ENCODE measurements at regions not wholly inside any gene's neighbourhood (a gene's known extent, or its start where the extent isn't known, plus 50 kb on each side); places are given as distances from the start of the nearest gene placed in this dataset.

GRCh38 chr11:116427337-116427902 is 345.4 kb downstream of the BUD13 start:
- Histone ChIP-seq H3K4me3 (no peak overlapping the region), H3K36me3 (replicated peaks in 1 of 2; ENCODE audit: insufficient read depth in 1 of 2, low read depth in 2 of 2) (no peaks in the 10 kb centered on the region), H3K4me1 (peaks cover 4% of the 10 kb centered on the region), H3K9me3 (no peaks in the 10 kb centered on the region), H3K27me3 (no peaks in the 10 kb centered on the region), H3K27ac (no peak overlapping the region)
- no peak for ATAC-seq
- WGBS, 2 donors = 21 to 25% methylated on average over 3 of the region's 3 CpGs
- intact Hi-C loops (cut with DNase I) = no loop called here
- TF ChIP-seq POLR2A (IDR thresholded peaks at IDR 0.05) = no peak
- DNase-seq = no peak

GRCh38 chr11:116426761-116427160 is 346.0 kb downstream of the BUD13 start:
- no peaks in the 10 kb centered on the region for H3K27me3 ChIP-seq
- 41 to 46% methylated on average over 1 of the region's 1 CpG for WGBS, 2 donors
- ATAC-seq = no peak
- H3K4me3 ChIP-seq = no peak overlapping the region
- no peak overlapping the region for H3K27ac ChIP-seq
- no peak for DNase-seq
- peaks cover 4% of the 10 kb centered on the region for H3K4me1 ChIP-seq
- no peaks in the 10 kb centered on the region for H3K9me3 ChIP-seq
- intact Hi-C loops (cut with DNase I) = no loop called here
- H3K36me3 ChIP-seq (replicated peaks in 1 of 2; ENCODE audit: insufficient read depth in 1 of 2, low read depth in 2 of 2) = no peaks in the 10 kb centered on the region
- TF ChIP-seq POLR2A (IDR thresholded peaks at IDR 0.05) (no peak), CTCF (IDR thresholded peaks at IDR 0.05) (no peak)

GRCh38 chr11:116424615-116425261 is 348.0 kb downstream of the BUD13 start:
- Histone ChIP-seq H3K27me3 (no peaks in the 10 kb centered on the region), H3K36me3 (replicated peaks in 1 of 2; ENCODE audit: insufficient read depth in 1 of 2, low read depth in 2 of 2) (no peaks in the 10 kb centered on the region), H3K9me3 (no peaks in the 10 kb centered on the region), H3K4me1 (peaks cover 4% of the 10 kb centered on the region), H3K4me3 (no peak overlapping the region), H3K27ac (no peak overlapping the region)
- DNase-seq = peak in 1 of 4 donors; percentile 12
- intact Hi-C loops (cut with DNase I) = no loop called here
- no peak for ATAC-seq
- TF ChIP-seq CTCF (IDR thresholded peaks at IDR 0.05) = no peak
- TF ChIP-seq POLR2A (IDR thresholded peaks at IDR 0.05) = no peak
- WGBS, 2 donors = 39 to 49% methylated on average over 4 of the region's 4 CpGs

GRCh38 chr11:116422956-116423600 is 349.7 kb downstream of the BUD13 start:
- peaks cover 4% of the 10 kb centered on the region for H3K4me1 ChIP-seq
- no peak overlapping the region for H3K4me3 ChIP-seq
- TF ChIP-seq CTCF (IDR thresholded peaks at IDR 0.05) (no peak), POLR2A (IDR thresholded peaks at IDR 0.05) (no peak)
- no peaks in the 10 kb centered on the region for H3K27me3 ChIP-seq
- no peak for ATAC-seq
- no peaks in the 10 kb centered on the region for H3K9me3 ChIP-seq
- no peak overlapping the region for H3K27ac ChIP-seq
- intact Hi-C loops (cut with DNase I) = no loop called here
- 71 to 86% methylated on average over 6 of the region's 6 CpGs for WGBS, 2 donors
- no peak for DNase-seq
- H3K36me3 ChIP-seq (replicated peaks in 1 of 2; ENCODE audit: insufficient read depth in 1 of 2, low read depth in 2 of 2) = no peaks in the 10 kb centered on the region

GRCh38 chr11:116422556-116422955 is 350.2 kb downstream of the BUD13 start:
- Histone ChIP-seq H3K4me1 (peaks cover 2% of the 10 kb centered on the region), H3K4me3 (no peak overlapping the region), H3K9me3 (no peaks in the 10 kb centered on the region), H3K27ac (no peak overlapping the region), H3K27me3 (no peaks in the 10 kb centered on the region), H3K36me3 (replicated peaks in 1 of 2; ENCODE audit: insufficient read depth in 1 of 2, low read depth in 2 of 2) (no peaks in the 10 kb centered on the region)
- intact Hi-C loops (cut with DNase I) = no loop called here
- DNase-seq (no peak), ATAC-seq (no peak)
- no peak for TF ChIP-seq POLR2A (IDR thresholded peaks at IDR 0.05)
- no peak for TF ChIP-seq CTCF (IDR thresholded peaks at IDR 0.05)
